Ascending aorta (tissue), 2 donors: ENCODE measurements at regions not wholly inside any gene's neighbourhood (a gene's known extent, or its start where the extent isn't known, plus 50 kb on each side); places are given as distances from the start of the nearest gene placed in this dataset.

ENCODE experiments used
- DNase-seq, 2 donors: peaks; one replicate each; pipeline ENCODE4 v3.0.0-alpha.2; 2019; ENCODE audit warnings: low spot score in 2 of 2
- H3K27ac ChIP-seq, 2 donors: fragments of 200-600 bp; sonication (generic); one replicate each; pipeline ENCODE4 v1.5.1; 2016 to 2017; ENCODE audit warnings: mild to moderate bottlenecking in 1 of 2
- H3K27me3 ChIP-seq: fragments of 200-600 bp; sonication (generic); one replicate; pipeline ENCODE4 v1.5.1; 2017
- H3K36me3 ChIP-seq, 2 donors: fragments of 200-600 bp; sonication (generic); one replicate each; pipeline ENCODE4 v1.5.1; 2016
- H3K4me1 ChIP-seq, 2 donors: fragments of 200-600 bp; sonication (generic); one replicate each; pipeline ENCODE4 v1.5.1; 2016 to 2017; ENCODE audit warnings: mild to moderate bottlenecking in 1 of 2
- H3K4me3 ChIP-seq, 2 donors: fragments of 200-600 bp; sonication (generic); one replicate each; pipeline ENCODE4 v1.5.1; 2016 to 2017; ENCODE audit warnings: mild to moderate bottlenecking in 1 of 2
- H3K9me3 ChIP-seq, 2 donors: fragments of 200-600 bp; sonication (generic); one replicate each; pipeline ENCODE4 v1.5.1; 2016
- intact Hi-C: fragments of 100-400 bp; cut with DNase I; formaldehyde crosslinking; loops from one replicate; pipeline ENCODE4 v1.15.1; 2023
- TF ChIP-seq, protein P1 (sequence below), 3 experiments: fragments of 200-600 bp in 2 of 3; fragments of 450-650 bp in 1 of 3; sonication (generic) in 2 of 3; IDR thresholded peaks; one replicate each; pipeline ENCODE4 v1.5.1; 2016 to 2019; ENCODE audit warnings: antibody characterized with exemption in 3 of 3, mild to moderate bottlenecking in 1 of 3, moderate library complexity in 1 of 3

DNA sequence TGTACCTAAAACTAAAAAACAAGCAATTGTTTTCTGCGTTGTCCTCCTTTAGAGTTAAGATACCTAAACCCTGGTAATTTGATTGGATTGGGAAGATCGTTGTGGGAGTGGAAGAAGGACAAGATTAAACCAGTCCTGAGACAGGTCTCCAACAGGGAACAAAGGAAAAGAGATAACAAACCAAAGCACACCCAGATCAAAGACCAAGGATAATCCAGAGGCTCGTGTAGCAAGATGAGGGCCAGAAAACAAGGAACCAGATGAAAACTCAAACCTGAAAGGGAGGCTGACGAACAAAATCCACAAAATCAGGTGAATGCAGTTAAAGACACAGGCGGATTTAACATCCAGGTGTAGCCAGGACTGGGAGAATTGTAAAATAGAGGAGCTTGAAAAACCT lies 618.1 kb downstream of the SLCO4C1 start:
- Histone ChIP-seq H3K27me3 (no peaks in the 10 kb centered on the region), H3K4me3 (no peak overlapping the region), H3K36me3 (no peaks in the 10 kb centered on the region), H3K27ac (no peak overlapping the region), H3K4me1 (no peaks in the 10 kb centered on the region), H3K9me3 (no peaks in the 10 kb centered on the region)
- TF ChIP-seq, protein P1, sequence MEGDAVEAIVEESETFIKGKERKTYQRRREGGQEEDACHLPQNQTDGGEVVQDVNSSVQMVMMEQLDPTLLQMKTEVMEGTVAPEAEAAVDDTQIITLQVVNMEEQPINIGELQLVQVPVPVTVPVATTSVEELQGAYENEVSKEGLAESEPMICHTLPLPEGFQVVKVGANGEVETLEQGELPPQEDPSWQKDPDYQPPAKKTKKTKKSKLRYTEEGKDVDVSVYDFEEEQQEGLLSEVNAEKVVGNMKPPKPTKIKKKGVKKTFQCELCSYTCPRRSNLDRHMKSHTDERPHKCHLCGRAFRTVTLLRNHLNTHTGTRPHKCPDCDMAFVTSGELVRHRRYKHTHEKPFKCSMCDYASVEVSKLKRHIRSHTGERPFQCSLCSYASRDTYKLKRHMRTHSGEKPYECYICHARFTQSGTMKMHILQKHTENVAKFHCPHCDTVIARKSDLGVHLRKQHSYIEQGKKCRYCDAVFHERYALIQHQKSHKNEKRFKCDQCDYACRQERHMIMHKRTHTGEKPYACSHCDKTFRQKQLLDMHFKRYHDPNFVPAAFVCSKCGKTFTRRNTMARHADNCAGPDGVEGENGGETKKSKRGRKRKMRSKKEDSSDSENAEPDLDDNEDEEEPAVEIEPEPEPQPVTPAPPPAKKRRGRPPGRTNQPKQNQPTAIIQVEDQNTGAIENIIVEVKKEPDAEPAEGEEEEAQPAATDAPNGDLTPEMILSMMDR (IDR thresholded peaks at IDR 0.05), result no peak
- intact Hi-C loops, result no loop called here
- no peak for DNase-seq

DNA sequence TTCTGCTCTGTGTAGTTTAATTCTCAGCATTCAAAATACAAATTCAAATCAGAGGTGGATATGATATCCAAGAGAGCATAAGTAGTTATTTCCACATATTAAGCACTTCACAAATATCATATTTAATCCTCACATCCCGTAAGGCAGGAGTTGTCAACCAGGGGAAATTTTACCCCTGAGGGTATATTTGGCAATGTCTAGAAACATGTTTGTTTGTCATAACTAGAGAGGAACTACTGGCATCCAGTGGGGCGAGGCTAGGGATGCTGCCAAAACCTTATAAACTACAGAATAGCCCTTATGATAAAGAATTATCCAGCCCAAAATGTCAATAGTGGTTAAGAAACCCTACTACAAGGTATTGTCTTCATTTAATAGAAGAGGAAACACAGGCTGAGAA lies 619.4 kb downstream of the SLCO4C1 start:
- intact Hi-C loops, result no loop called here
- no peak for DNase-seq

DNA sequence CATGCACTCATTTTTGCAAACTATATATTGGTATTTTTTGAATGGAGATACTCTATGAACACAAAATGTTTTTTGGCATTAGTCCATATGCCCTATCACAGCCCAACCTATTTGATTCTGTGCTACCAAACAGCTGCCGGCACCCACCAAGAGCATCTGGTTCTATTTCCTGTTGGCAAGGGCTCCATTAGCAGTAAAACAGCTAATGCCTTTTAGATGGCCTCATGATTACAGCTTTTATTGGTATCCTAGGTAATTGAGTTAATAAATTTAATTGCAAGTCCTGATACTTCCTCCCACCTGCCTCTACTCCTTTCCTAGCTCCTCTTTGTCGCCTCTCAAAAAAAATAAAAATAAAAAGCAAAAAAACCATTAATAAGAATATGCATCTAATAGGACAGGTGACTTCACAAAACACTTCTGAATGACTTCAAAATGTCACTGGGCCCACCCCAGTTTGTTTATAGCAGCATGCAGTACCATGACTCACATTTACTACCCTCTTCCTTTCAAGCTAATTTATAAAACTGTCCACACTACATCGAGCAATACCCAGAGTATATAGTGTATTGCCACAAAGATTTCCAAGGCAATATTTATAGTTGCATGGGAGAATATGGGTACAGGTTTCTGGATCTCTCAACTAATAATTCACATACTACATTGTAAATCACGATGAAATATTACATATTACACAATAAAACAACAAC lies 620.4 kb downstream of the SLCO4C1 start:
- H3K4me1 ChIP-seq, result no peaks in the 10 kb centered on the region

More for the DNA sequence above, 619.4 kb downstream of the SLCO4C1 start:
- TF ChIP-seq, protein P1 (IDR thresholded peaks at IDR 0.05), result no peak
- Histone ChIP-seq H3K9me3 (no peaks in the 10 kb centered on the region), H3K36me3 (no peaks in the 10 kb centered on the region), H3K4me3 (no peak overlapping the region), H3K27me3 (no peaks in the 10 kb centered on the region), H3K27ac (no peak overlapping the region), H3K4me1 (no peaks in the 10 kb centered on the region)

DNA sequence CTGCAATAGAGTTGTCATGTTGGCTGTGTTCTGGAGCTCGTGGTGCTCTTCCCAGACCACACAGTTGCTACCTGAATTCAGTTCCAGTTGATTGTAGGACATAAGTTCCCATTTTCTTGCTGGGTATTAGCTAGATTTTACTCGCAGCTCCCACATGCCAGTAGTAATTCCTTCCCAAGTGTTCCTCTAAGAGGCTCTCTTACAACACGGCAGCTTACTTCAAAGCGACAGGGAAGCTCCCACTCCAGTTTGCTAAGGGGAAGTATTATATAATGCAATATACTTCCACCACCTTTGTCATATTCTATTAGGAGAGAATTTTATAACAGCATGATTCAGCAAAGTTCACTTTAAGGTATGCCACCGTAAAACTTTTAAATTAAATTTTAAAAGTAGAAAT lies 623.0 kb downstream of the SLCO4C1 start:
- Histone ChIP-seq H3K4me3 (no peak overlapping the region), H3K27ac (no peak overlapping the region), H3K4me1 (no peaks in the 10 kb centered on the region), H3K9me3 (no peaks in the 10 kb centered on the region), H3K36me3 (no peaks in the 10 kb centered on the region), H3K27me3 (no peaks in the 10 kb centered on the region)
- DNase-seq, result no peak
- TF ChIP-seq, protein P1 (IDR thresholded peaks at IDR 0.05), result no peak
- intact Hi-C loops, result no loop called here

More for the DNA sequence above, 620.4 kb downstream of the SLCO4C1 start:
- TF ChIP-seq, protein P1 (IDR thresholded peaks at IDR 0.05), result no peak
- intact Hi-C loops, result no loop called here
- Histone ChIP-seq H3K9me3 (no peaks in the 10 kb centered on the region), H3K27ac (no peak overlapping the region), H3K27me3 (no peaks in the 10 kb centered on the region), H3K36me3 (no peaks in the 10 kb centered on the region), H3K4me3 (no peak overlapping the region)
- DNase-seq, result no peak

DNA sequence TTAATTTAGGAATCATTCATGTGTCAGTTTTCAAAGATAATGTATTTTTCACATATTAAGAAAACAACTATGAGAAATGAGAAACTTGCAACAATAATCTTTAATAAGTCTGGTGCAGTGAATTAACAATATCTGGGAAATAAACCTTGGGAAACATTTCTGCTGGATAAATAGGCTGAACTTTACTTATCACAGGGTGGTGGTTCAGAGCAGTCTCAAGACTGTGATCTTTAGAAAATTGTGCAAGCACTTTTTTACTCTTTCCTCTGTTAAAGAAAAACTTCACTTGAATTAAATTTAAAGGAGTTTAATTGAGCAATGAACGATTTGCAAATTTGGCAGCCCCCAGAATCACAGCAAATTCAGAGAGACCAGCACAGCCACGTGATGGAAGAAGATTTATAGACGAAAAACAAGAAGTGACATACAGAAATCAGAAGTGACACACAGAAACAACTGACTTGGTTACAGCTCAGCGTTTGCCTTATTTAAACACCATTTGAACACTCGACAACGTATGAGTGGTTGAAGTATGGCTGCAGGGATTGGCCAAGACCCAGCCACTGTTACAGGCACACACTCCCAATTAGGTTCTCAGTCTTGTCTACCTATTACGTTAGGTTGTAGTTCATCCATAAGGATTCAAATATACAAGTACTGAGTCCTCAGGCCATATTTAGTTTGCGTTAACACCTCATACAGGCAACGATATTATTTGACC lies 631.9 kb downstream of the SLCO4C1 start:
- DNase-seq, result no peak
- H3K4me3 ChIP-seq, result no peak overlapping the region
- intact Hi-C loops, result no loop called here
- H3K27me3 ChIP-seq, result no peaks in the 10 kb centered on the region
- no peaks in the 10 kb centered on the region for H3K9me3 ChIP-seq
- no peaks in the 10 kb centered on the region for H3K36me3 ChIP-seq
- H3K4me1 ChIP-seq, result no peaks in the 10 kb centered on the region
- TF ChIP-seq, protein P1 (IDR thresholded peaks at IDR 0.05), result no peak
- no peak overlapping the region for H3K27ac ChIP-seq
